H1 (cell line): ENCODE measurements at regions not wholly inside any gene's neighbourhood (a gene's known extent, or its start where the extent isn't known, plus 50 kb on each side); places are given as distances from the start of the nearest gene placed in this dataset.

Experiments
- CTCF ChIA-PET: fragments of 300-600 bp; sonication (Branson Sonifier 250); formaldehyde crosslinking; loops from one replicate; lab custom pipeline; 2021; ENCODE audit not compliant: partially characterized antibody; lab: Charles Lee
- POLR2A ChIA-PET: fragments of 300-600 bp; sonication (Branson Sonifier 250); formaldehyde crosslinking; loops from one replicate; lab custom pipeline; 2021; ENCODE audit warnings: inconsistent platforms; ENCODE audit not compliant: partially characterized antibody; lab: Charles Lee
- DNase-seq, 2 experiments: peaks; one replicate each; pipeline versions ENCODE4 v3.0.0 to v3.0.0-alpha.2; 2010 to 2022; ENCODE audit warnings: low spot score in 2 of 2, low read depth in 1 of 2, mixed read lengths in 1 of 2
- FAIRE-seq: peaks from 2 replicates; lab custom pipeline; 2011; peaks lifted over from hg19 to GRCh38; lab: Jason Lieb, UNC
- H2AFZ ChIP-seq: 2 replicates; pipeline ENCODE4 v1.8.1; 2012; ENCODE audit warnings: low read length, inconsistent platforms
- H2AK5ac ChIP-seq: 2 replicates; pipeline ENCODE4 v1.6.1; 2013; ENCODE audit warnings: low read depth, low read length
- H2BK120ac ChIP-seq: replicated peaks from 2 replicates; pipeline ENCODE3; 2013; ENCODE audit warnings: low read depth, low read length, inconsistent platforms
- H2BK12ac ChIP-seq: 2 replicates; pipeline ENCODE4 v1.6.1; 2013; ENCODE audit warnings: low read depth, low read length
- H2BK15ac ChIP-seq: 2 replicates; pipeline ENCODE4 v1.6.1; 2013; ENCODE audit warnings: low read length
- H2BK20ac ChIP-seq: 2 replicates; pipeline ENCODE4 v1.6.1; 2013; ENCODE audit warnings: low read length
- H2BK5ac ChIP-seq: 2 replicates; pipeline ENCODE4 v1.6.1; 2013; ENCODE audit warnings: low read depth, low read length
- H3K14ac ChIP-seq: 2 replicates; pipeline ENCODE4 v1.6.1; 2013; ENCODE audit warnings: inconsistent platforms; ENCODE audit not compliant: insufficient read length
- H3K18ac ChIP-seq: 2 replicates; pipeline ENCODE4 v1.6.1; 2013; ENCODE audit warnings: low read length; ENCODE audit errors: extremely low read depth
- H3K23ac ChIP-seq: 2 replicates; pipeline ENCODE4 v1.6.1; 2013; ENCODE audit warnings: inconsistent platforms; ENCODE audit not compliant: insufficient read length
- H3K23me2 ChIP-seq: 2 replicates; pipeline ENCODE4 v1.6.1; 2013; ENCODE audit warnings: low read depth, low read length
- H3K27ac ChIP-seq: 2 replicates; pipeline ENCODE4 v1.6.1; 2011; ENCODE audit warnings: low read depth, low read length, inconsistent platforms
- H3K27me3 ChIP-seq, 4 experiments: replicated peaks in 1 of 4; 1 replicate in 1 of 4; 2 replicates in 3 of 4; pipeline versions ENCODE4 v1.6.1 to v1.8.1; 2011 to 2013; ENCODE audit warnings: low read length in 3 of 4, mild to moderate bottlenecking in 3 of 4, inconsistent platforms in 2 of 4, mixed read lengths in 2 of 4, moderate library complexity in 1 of 4; ENCODE audit not compliant: control insufficient read depth in 3 of 4, insufficient read depth in 3 of 4; ENCODE audit errors: extremely low read depth in 1 of 4
- H3K36me3 ChIP-seq, 4 experiments: 2 replicates each; pipeline versions ENCODE4 v1.6.1 to v1.8.1; 2011 to 2013; ENCODE audit warnings: mild to moderate bottlenecking in 4 of 4, low read length in 3 of 4, moderate library complexity in 2 of 4, control low read depth in 1 of 4, inconsistent platforms in 1 of 4; ENCODE audit not compliant: insufficient read depth in 4 of 4, control insufficient read depth in 2 of 4
- H3K4ac ChIP-seq: replicated peaks from 2 replicates; pipeline ENCODE3; 2013; ENCODE audit warnings: low read length, low read depth, mixed read lengths, inconsistent platforms; ENCODE audit not compliant: insufficient read length
- H3K4me1 ChIP-seq, 4 experiments: replicated peaks in 1 of 4; 1 replicate in 1 of 4; 2 replicates in 3 of 4; pipeline versions ENCODE4 v1.6.1 to v1.8.1; 2011 to 2013; ENCODE audit warnings: low read length in 3 of 4, inconsistent platforms in 2 of 4, mixed read lengths in 1 of 4; ENCODE audit not compliant: insufficient read depth in 4 of 4, control insufficient read depth in 3 of 4
- H3K4me2 ChIP-seq, 2 experiments: 2 replicates each; pipeline versions ENCODE4 v1.6.1 to v1.8.1; 2011 to 2013; ENCODE audit warnings: low read depth in 2 of 2, low read length in 2 of 2, control low read depth in 1 of 2, inconsistent platforms in 1 of 2, mild to moderate bottlenecking in 1 of 2; ENCODE audit not compliant: insufficient read depth in 1 of 2
- H3K4me3 ChIP-seq, 4 experiments: fragments of 200-600, 300-600 bp in 1 of 4; sonication (generic), shearing (Covaris generic), sonication (Bioruptor Twin) in 1 of 4; 2 replicates each; pipeline versions ENCODE4 v1.5.1 to v1.8.1; 2011 to 2016; ENCODE audit warnings: low read length in 4 of 4, low read depth in 3 of 4, control low read depth in 2 of 4, inconsistent platforms in 2 of 4, mild to moderate bottlenecking in 2 of 4, mixed read lengths in 1 of 4, moderate library complexity in 1 of 4; ENCODE audit not compliant: insufficient read depth in 2 of 4; ENCODE audit errors: extremely low read depth in 1 of 4
- H3K56ac ChIP-seq: replicated peaks from 2 replicates; pipeline ENCODE3; 2013; ENCODE audit warnings: low read depth, mild to moderate bottlenecking, mixed read lengths, low read length, inconsistent platforms; ENCODE audit not compliant: insufficient read length
- H3K79me1 ChIP-seq: 2 replicates; pipeline ENCODE4 v1.6.1; 2013; ENCODE audit warnings: low read depth, low read length, control low read depth
- H3K79me2 ChIP-seq, 2 experiments: 2 replicates each; pipeline versions ENCODE4 v1.6.1 to v1.8.1; 2012 to 2013; ENCODE audit warnings: low read length in 2 of 2, mild to moderate bottlenecking in 2 of 2, inconsistent platforms in 1 of 2; ENCODE audit not compliant: insufficient read depth in 2 of 2, control insufficient read depth in 1 of 2
- H3K9ac ChIP-seq, 4 experiments: replicated peaks in 1 of 4; 1 replicate in 1 of 4; 2 replicates in 3 of 4; pipeline versions ENCODE4 v1.6.1 to v1.8.1; 2011 to 2013; ENCODE audit warnings: low read depth in 3 of 4, low read length in 3 of 4, control low read depth in 2 of 4, mild to moderate bottlenecking in 2 of 4, moderate library complexity in 2 of 4, inconsistent platforms in 1 of 4; ENCODE audit errors: extremely low read depth in 1 of 4
- H3K9me3 ChIP-seq, 2 experiments: 2 replicates each; pipeline versions ENCODE4 v1.6.1 to v1.8.1; 2012 to 2013; ENCODE audit warnings: mild to moderate bottlenecking in 2 of 2, moderate library complexity in 2 of 2, control low read depth in 1 of 2, inconsistent platforms in 1 of 2, low read depth in 1 of 2, low read length in 1 of 2, mixed read lengths in 1 of 2; ENCODE audit not compliant: insufficient read depth in 2 of 2
- H4K20me1 ChIP-seq, 2 experiments: replicated peaks in 1 of 2; 2 replicates each; pipeline versions ENCODE3 to v1.8.1; 2011 to 2013; ENCODE audit warnings: inconsistent platforms in 2 of 2, low read length in 2 of 2, mild to moderate bottlenecking in 1 of 2; ENCODE audit not compliant: insufficient read depth in 2 of 2, control insufficient read depth in 1 of 2
- H4K5ac ChIP-seq: 2 replicates; pipeline ENCODE4 v1.6.1; 2013; ENCODE audit warnings: low read length, low read depth, mixed read lengths, inconsistent platforms; ENCODE audit not compliant: insufficient read length
- H4K8ac ChIP-seq: 2 replicates; pipeline ENCODE4 v1.8.0; 2013; ENCODE audit warnings: mild to moderate bottlenecking, moderate library complexity, low read length, inconsistent platforms; ENCODE audit not compliant: insufficient read depth; ENCODE audit errors: extremely low read depth
- H4K91ac ChIP-seq: replicated peaks from 2 replicates; pipeline ENCODE3; 2013; ENCODE audit warnings: low read length, mixed read lengths, inconsistent platforms; ENCODE audit not compliant: insufficient read length
- ATF2 ChIP-seq: IDR thresholded peaks from 2 replicates; pipeline ENCODE4 v1.6.1; 2012; ENCODE audit warnings: low read length, inconsistent platforms
- HDAC2 ChIP-seq, 2 experiments: fragments of 300-600 bp in 1 of 2; sonication (generic) in 1 of 2; IDR thresholded peaks; 2 replicates each; pipeline ENCODE4 v1.6.1; 2011 to 2012; ENCODE audit warnings: low read depth in 2 of 2, low read length in 2 of 2, mild to moderate bottlenecking in 2 of 2, moderate library complexity in 2 of 2, borderline replicate concordance in 1 of 2, inconsistent platforms in 1 of 2
- SIN3A ChIP-seq, 2 experiments: IDR thresholded peaks in 1 of 2; conservative IDR thresholded peaks in 1 of 2; 2 replicates each; pipeline ENCODE4 v1.6.1; 2011 to 2012; ENCODE audit warnings: low read length in 2 of 2, improper control_type of control experiment in 1 of 2, low read depth in 1 of 2, mild to moderate bottlenecking in 1 of 2
- SIX5 ChIP-seq: IDR thresholded peaks from 2 replicates; pipeline ENCODE4 v1.6.1; 2011; ENCODE audit warnings: mild to moderate bottlenecking, low read depth, low read length
- WGBS, 2 experiments: shearing (Covaris generic) in 1 of 2; methylation state at CpG; one replicate each; pipeline versions ENCODE4 v1.1.6 to v1.1.7; 2013 to 2015; ENCODE audit warnings: low lambda C conversion rate in 2 of 2, mixed read lengths in 2 of 2, inconsistent platforms in 1 of 2, low coverage in 1 of 2, missing lambda C conversion rate in 1 of 2; ENCODE audit not compliant: insufficient replicate concordance in 2 of 2, insufficient coverage in 1 of 2, insufficient read length in 1 of 2; ENCODE audit errors: extremely low coverage in 1 of 2, missing lambda C conversion rate in 1 of 2; 5-methylcytosine and 5-hydroxymethylcytosine counted together

- no peak overlapping the region for H2AFZ ChIP-seq
- no peak overlapping the region for H4K91ac ChIP-seq
- H3K79me2 ChIP-seq, result no peaks in the 10 kb centered on the region
- no peak overlapping the region for H3K23ac ChIP-seq
- H3K27me3 ChIP-seq, result no peaks in the 10 kb centered on the region
- H3K14ac ChIP-seq, result no peak overlapping the region
- H3K9me3 ChIP-seq, result peaks cover 2 to 7% of the 10 kb centered on the region in 2 experiments; a peak in 2 of 4 replicates
- H4K8ac ChIP-seq, result no peak overlapping the region
- no peaks in the 10 kb centered on the region for H3K4me1 ChIP-seq
- no peak overlapping the region for H3K4me2 ChIP-seq
- H2BK12ac ChIP-seq, result no peak overlapping the region
- no peak overlapping the region for H2BK120ac ChIP-seq
- H3K4ac ChIP-seq, result no peak overlapping the region
- H3K23me2 ChIP-seq, result no peaks in the 10 kb centered on the region
- TF ChIP-seq ATF2 (no peak), SIN3A (conservative IDR thresholded peaks at IDR 0.05 in 1 of 2, IDR thresholded peaks at IDR 0.05 in 1 of 2; ENCODE audit: low read depth in 1 of 2, low read length in 2 of 2) (no peak), HDAC2 (IDR thresholded peaks at IDR 0.05; ENCODE audit: borderline replicate concordance in 1 of 2, low read depth in 2 of 2, low read length in 2 of 2) (no peak), SIX5 (no peak)
- H3K56ac ChIP-seq, result no peak overlapping the region
- ChIA-PET CTCF (interaction anchor here (3.3 kb wide), 1 partner anchor 24 kb away, joined by 15 read pairs; no protein-coding TSS in a partner anchor), POLR2A (no interaction called here)
- no peak for FAIRE-seq
- no peak overlapping the region for H4K5ac ChIP-seq
- no peaks in the 10 kb centered on the region for H3K36me3 ChIP-seq
- no peak for DNase-seq
- H3K4me3 ChIP-seq, result no peak overlapping the region
- H3K27ac ChIP-seq, result no peak overlapping the region
- no peak overlapping the region for H3K18ac ChIP-seq
- no peaks in the 10 kb centered on the region for H4K20me1 ChIP-seq
- H2BK15ac ChIP-seq, result no peak overlapping the region
- H2BK5ac ChIP-seq, result no peak overlapping the region
- no peak overlapping the region for H2AK5ac ChIP-seq
- H3K79me1 ChIP-seq, result no peaks in the 10 kb centered on the region
- H2BK20ac ChIP-seq, result no peak overlapping the region
- no peak overlapping the region for H3K9ac ChIP-seq
- WGBS, 2 experiments, result 95% methylated on average over 2 of the region's 2 CpGs; no CpG with 5 or more reads in 1 of the 2 experiments
Measured at GRCh38 chr2:129277585-129277981, 701.9 kb upstream of the RAB6C start.
